Fibroblast of lung (primary cell): ENCODE measurements at regions not wholly inside any gene's neighbourhood (a gene's known extent, or its start where the extent isn't known, plus 50 kb on each side); places are given as distances from the start of the nearest gene placed in this dataset.
"Not testable (repeated sequence)": the region's sequence is repeated elsewhere in the genome, so short reads cannot be mapped to it uniquely, and the experiment has no call there.

Experiments
- DNase-seq, 2 donors: peaks; one replicate each; pipeline versions ENCODE4 v3.0.0 to v3.0.0-alpha.2; 2010; ENCODE audit warnings: low read depth in 2 of 2
- H2AFZ ChIP-seq: 2 replicates; pipeline ENCODE4 v1.5.1; 2012; ENCODE audit warnings: low read length, control low read depth, inconsistent platforms
- H3K27ac ChIP-seq: 2 replicates; pipeline ENCODE4 v1.5.1; 2011; ENCODE audit warnings: low read length, control low read depth; ENCODE audit not compliant: insufficient read depth
- H3K27me3 ChIP-seq: 2 replicates; pipeline ENCODE4 v1.5.1; 2011; ENCODE audit warnings: mild to moderate bottlenecking, low read length; ENCODE audit not compliant: control insufficient read depth, insufficient read depth
- H3K36me3 ChIP-seq: 2 replicates; pipeline ENCODE4 v1.5.1; 2011; ENCODE audit warnings: low read length; ENCODE audit not compliant: control insufficient read depth, insufficient read depth
- H3K4me1 ChIP-seq: 2 replicates; pipeline ENCODE4 v1.5.1; 2011; ENCODE audit warnings: low read length; ENCODE audit not compliant: control insufficient read depth, insufficient read depth; ENCODE audit errors: extremely low read depth
- H3K4me2 ChIP-seq: 2 replicates; pipeline ENCODE4 v1.5.1; 2011; ENCODE audit warnings: low read length, control low read depth; ENCODE audit not compliant: insufficient read depth; ENCODE audit errors: extremely low read depth
- H3K4me3 ChIP-seq, 4 experiments: fragments of 200-600 bp in 1 of 4; sonication (generic) in 1 of 4; replicated peaks in 1 of 4; 2 replicates each; pipeline ENCODE4 v1.5.1; 2011 to 2016; ENCODE audit warnings: low read length in 4 of 4, low read depth in 3 of 4, mild to moderate bottlenecking in 3 of 4, control low read depth in 2 of 4, inconsistent platforms in 1 of 4, mixed read lengths in 1 of 4; ENCODE audit not compliant: insufficient read depth in 1 of 4; ENCODE audit errors: control extremely low read depth in 1 of 4
- H3K79me2 ChIP-seq: 2 replicates; pipeline ENCODE4 v1.5.1; 2012; ENCODE audit warnings: mild to moderate bottlenecking, low read length, inconsistent platforms; ENCODE audit not compliant: control insufficient read depth, insufficient read depth
- H3K9ac ChIP-seq: 2 replicates; pipeline ENCODE4 v1.5.1; 2011; ENCODE audit warnings: mild to moderate bottlenecking, low read length, control low read depth; ENCODE audit not compliant: insufficient read depth
- H3K9me3 ChIP-seq: 2 replicates; pipeline ENCODE4 v1.5.1; 2012; ENCODE audit warnings: low read depth, low read length; ENCODE audit not compliant: control insufficient read depth, insufficient read depth
- H4K20me1 ChIP-seq: 2 replicates; pipeline ENCODE4 v1.5.1; 2011; ENCODE audit warnings: low read length; ENCODE audit not compliant: control insufficient read depth, insufficient read depth; ENCODE audit errors: extremely low read depth
- EZH2 ChIP-seq: IDR thresholded peaks from 2 replicates; pipeline ENCODE4 v1.5.1; 2012; ENCODE audit warnings: low read length, control low read depth, mild to moderate bottlenecking; ENCODE audit errors: missing control alignments
- TF ChIP-seq, protein P1 (sequence below), 2 donors: IDR thresholded peaks in 1 of 2; conservative IDR thresholded peaks in 1 of 2; 1 replicate in 1 of 2; 2 replicates in 1 of 2; pipeline ENCODE4 v1.5.1; 2011 to 2012; ENCODE audit warnings: low read length in 2 of 2, control low read depth in 1 of 2, inconsistent platforms in 1 of 2, low read depth in 1 of 2, mild to moderate bottlenecking in 1 of 2

GRCh38 chr18:2237706-2238105 lies 333.6 kb downstream of the METTL4 start:
- no peaks in the 10 kb centered on the region for H4K20me1 ChIP-seq
- H3K27me3 ChIP-seq: no peaks in the 10 kb centered on the region
- no peak overlapping the region for H2AFZ ChIP-seq
- no peak overlapping the region for H3K4me2 ChIP-seq
- peak in 1 of 2 donors; percentile 12 for DNase-seq
- no peaks in the 10 kb centered on the region for H3K79me2 ChIP-seq
- TF ChIP-seq, protein P1, sequence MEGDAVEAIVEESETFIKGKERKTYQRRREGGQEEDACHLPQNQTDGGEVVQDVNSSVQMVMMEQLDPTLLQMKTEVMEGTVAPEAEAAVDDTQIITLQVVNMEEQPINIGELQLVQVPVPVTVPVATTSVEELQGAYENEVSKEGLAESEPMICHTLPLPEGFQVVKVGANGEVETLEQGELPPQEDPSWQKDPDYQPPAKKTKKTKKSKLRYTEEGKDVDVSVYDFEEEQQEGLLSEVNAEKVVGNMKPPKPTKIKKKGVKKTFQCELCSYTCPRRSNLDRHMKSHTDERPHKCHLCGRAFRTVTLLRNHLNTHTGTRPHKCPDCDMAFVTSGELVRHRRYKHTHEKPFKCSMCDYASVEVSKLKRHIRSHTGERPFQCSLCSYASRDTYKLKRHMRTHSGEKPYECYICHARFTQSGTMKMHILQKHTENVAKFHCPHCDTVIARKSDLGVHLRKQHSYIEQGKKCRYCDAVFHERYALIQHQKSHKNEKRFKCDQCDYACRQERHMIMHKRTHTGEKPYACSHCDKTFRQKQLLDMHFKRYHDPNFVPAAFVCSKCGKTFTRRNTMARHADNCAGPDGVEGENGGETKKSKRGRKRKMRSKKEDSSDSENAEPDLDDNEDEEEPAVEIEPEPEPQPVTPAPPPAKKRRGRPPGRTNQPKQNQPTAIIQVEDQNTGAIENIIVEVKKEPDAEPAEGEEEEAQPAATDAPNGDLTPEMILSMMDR (conservative IDR thresholded peaks at IDR 0.05 in 1 of 2, IDR thresholded peaks at IDR 0.05 in 1 of 2; ENCODE audit: low read depth in 1 of 2, low read length in 2 of 2): no peak
- TF ChIP-seq EZH2: no peak
- H3K36me3 ChIP-seq: no peaks in the 10 kb centered on the region
- H3K4me3 ChIP-seq: no peak overlapping the region
- no peaks in the 10 kb centered on the region for H3K9me3 ChIP-seq
- H3K27ac ChIP-seq: no peak overlapping the region
- H3K4me1 ChIP-seq: peaks cover 8% of the 10 kb centered on the region
- no peak overlapping the region for H3K9ac ChIP-seq

DNA sequence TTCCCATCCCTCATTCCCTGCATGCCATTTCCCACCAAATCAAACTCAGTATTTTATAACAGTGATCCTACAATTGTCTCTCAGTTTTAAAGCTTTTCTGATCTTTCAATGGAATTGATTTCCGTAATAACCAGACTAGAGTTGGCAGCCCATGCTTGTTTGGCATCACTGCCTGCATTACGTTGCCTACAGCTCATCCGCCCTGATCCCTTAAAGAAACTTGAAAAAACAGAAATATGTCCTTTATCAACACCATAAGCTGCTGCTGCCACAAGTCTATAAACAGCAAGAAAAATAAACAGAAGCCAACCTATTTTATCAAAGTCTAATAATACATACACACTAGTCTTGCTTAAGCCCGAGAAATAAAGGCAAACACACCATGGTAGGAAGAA lies 331.0 kb downstream of the METTL4 start:
- H3K9ac ChIP-seq: no peak overlapping the region
- no peaks in the 10 kb centered on the region for H3K9me3 ChIP-seq
- peak overlapping the region; percentile 60 for H2AFZ ChIP-seq
- peaks cover 8% of the 10 kb centered on the region for H3K4me1 ChIP-seq
- peak; percentile 46 to 53 for DNase-seq
- peak overlapping the region; percentile 56 for H3K27ac ChIP-seq
- TF ChIP-seq, protein P1 (conservative IDR thresholded peaks at IDR 0.05 in 1 of 2, IDR thresholded peaks at IDR 0.05 in 1 of 2; ENCODE audit: low read depth in 1 of 2, low read length in 2 of 2): no peak
- no peak for TF ChIP-seq EZH2
- H3K36me3 ChIP-seq: no peaks in the 10 kb centered on the region
- H3K27me3 ChIP-seq: no peaks in the 10 kb centered on the region
- H3K4me2 ChIP-seq: peak overlapping the region; percentile 73
- H4K20me1 ChIP-seq: no peaks in the 10 kb centered on the region
- peak overlapping the region in 1 of 4 experiments; percentile 8 for H3K4me3 ChIP-seq
- no peaks in the 10 kb centered on the region for H3K79me2 ChIP-seq

DNA sequence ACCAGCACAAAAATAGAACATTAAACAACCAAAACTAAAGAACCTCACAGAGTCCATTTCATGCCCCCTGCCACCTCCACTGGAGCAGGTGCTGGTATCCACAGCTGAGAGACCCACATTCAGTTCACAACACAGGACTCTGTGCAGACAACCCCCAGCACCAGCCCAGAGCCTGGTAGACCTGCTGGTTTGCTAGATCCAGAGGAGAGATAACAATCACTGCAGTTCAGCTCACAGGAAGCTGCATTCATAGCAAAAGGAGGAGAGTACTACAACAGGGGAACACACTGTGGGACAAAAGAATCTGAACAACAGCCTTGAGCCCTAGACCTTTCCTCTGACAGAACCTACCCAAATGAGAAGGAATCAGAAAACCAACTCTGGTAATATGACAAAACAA lies 326.7 kb downstream of the METTL4 start:
- Histone ChIP-seq H3K36me3 (no peaks in the 10 kb centered on the region), H3K9me3 (no peaks in the 10 kb centered on the region), H3K9ac (no peak overlapping the region), H3K27me3 (no peaks in the 10 kb centered on the region), H3K27ac (no peak overlapping the region), H3K4me1 (peaks cover 6% of the 10 kb centered on the region), H4K20me1 (no peaks in the 10 kb centered on the region), H3K4me2 (no peak overlapping the region), H2AFZ (no peak overlapping the region), H3K79me2 (no peaks in the 10 kb centered on the region), H3K4me3 (no peak overlapping the region)
- TF ChIP-seq, protein P1 (conservative IDR thresholded peaks at IDR 0.05 in 1 of 2, IDR thresholded peaks at IDR 0.05 in 1 of 2; ENCODE audit: low read depth in 1 of 2, low read length in 2 of 2): no peak
- no peak for DNase-seq

- H3K36me3 ChIP-seq: not testable (repeated sequence)
Measured at GRCh38 chr18:2247101-2247500, 324.2 kb downstream of the METTL4 start.

More at GRCh38 chr18:2247101-2247500, 324.2 kb downstream of the METTL4 start:
- not testable (repeated sequence) for H3K27ac ChIP-seq, H3K9me3 ChIP-seq, H3K9ac ChIP-seq, H2AFZ ChIP-seq, H3K27me3 ChIP-seq, H3K4me3 ChIP-seq, H4K20me1 ChIP-seq, H3K4me2 ChIP-seq, H3K4me1 ChIP-seq, DNase-seq, H3K79me2 ChIP-seq
